Neural cell (in vitro differentiated cells): ENCODE measurements at regions not wholly inside any gene's neighbourhood (a gene's known extent, or its start where the extent isn't known, plus 50 kb on each side); places are given as distances from the start of the nearest gene placed in this dataset.

ENCODE experiments used
- H2AFZ ChIP-seq: fragments of 200-600, 300-800 bp; sonication (generic), shearing (Covaris generic); 2 replicates; pipeline ENCODE4 v1.6.0; 2014; ENCODE audit warnings: low read depth, mild to moderate bottlenecking, antibody characterized with exemption, low read length, moderate library complexity
- H3F3A ChIP-seq: fragments of 200-600 bp; shearing (Covaris generic); 2 replicates; pipeline ENCODE4 v1.6.1; 2016; ENCODE audit warnings: mild to moderate bottlenecking, moderate library complexity, mixed read lengths, antibody characterized with exemption, low read length; ENCODE audit not compliant: insufficient read depth, poor library complexity, severe bottlenecking
- H3K27ac ChIP-seq: fragments of 200-600, 300-800 bp; sonication (generic), shearing (Covaris generic); 2 replicates; pipeline ENCODE4 v1.5.1; 2014; ENCODE audit warnings: mild to moderate bottlenecking, low read length, moderate library complexity
- H3K27me3 ChIP-seq: fragments of 300-800, 200-600 bp; sonication (generic), shearing (Covaris generic); 2 replicates; pipeline ENCODE4 v1.6.0; 2014; ENCODE audit warnings: mild to moderate bottlenecking, low read depth, low read length, moderate library complexity; ENCODE audit not compliant: insufficient read depth
- H3K36me3 ChIP-seq: fragments of 300-800, 200-600 bp; sonication (generic), shearing (Covaris generic); 2 replicates; pipeline ENCODE4 v1.5.1; 2014; ENCODE audit warnings: mild to moderate bottlenecking, antibody characterized with exemption, low read length, moderate library complexity; ENCODE audit not compliant: insufficient read depth
- H3K4me2 ChIP-seq: fragments of 300-800, 200-600 bp; sonication (generic), shearing (Covaris generic); 2 replicates; pipeline ENCODE4 v1.6.0; 2014; ENCODE audit warnings: mild to moderate bottlenecking, low read length
- H3K4me3 ChIP-seq: fragments of 300-800, 200-600 bp; sonication (generic), shearing (Covaris generic); 2 replicates; pipeline ENCODE4 v1.5.1; 2014; ENCODE audit warnings: mild to moderate bottlenecking, low read length, moderate library complexity
- H3K79me2 ChIP-seq: fragments of 200-600 bp; shearing (Covaris generic); replicated peaks from 2 replicates; pipeline ENCODE4 v1.6.0; 2014; ENCODE audit warnings: mild to moderate bottlenecking, low read length, moderate library complexity; ENCODE audit not compliant: insufficient read depth
- H3K9ac ChIP-seq: fragments of 300-800, 200-600 bp; sonication (generic), shearing (Covaris generic); 2 replicates; pipeline ENCODE4 v1.6.1; 2016; ENCODE audit warnings: mild to moderate bottlenecking, low read length, mixed read lengths
- H3K9me2 ChIP-seq: fragments of 200-600 bp; shearing (Covaris generic); 2 replicates; pipeline ENCODE4 v1.6.1; 2016; ENCODE audit warnings: mild to moderate bottlenecking, low read length, mixed read lengths; ENCODE audit not compliant: insufficient read depth
- H3K9me3 ChIP-seq: fragments of 200-600, 300-800 bp; sonication (generic), shearing (Covaris generic); 2 replicates; pipeline ENCODE4 v1.6.1; 2016; ENCODE audit warnings: mild to moderate bottlenecking, mixed run types, low read length, moderate library complexity, mixed read lengths
- H4K20me1 ChIP-seq: fragments of 200-600 bp; shearing (Covaris generic); 2 replicates; pipeline ENCODE4 v1.6.1; 2016; ENCODE audit warnings: mild to moderate bottlenecking, mixed run types; ENCODE audit not compliant: insufficient read depth
- EP300 ChIP-seq: fragments of 450-650 bp; conservative IDR thresholded peaks from 2 replicates; pipeline ENCODE4 v1.6.1; 2014; ENCODE audit warnings: antibody characterized with exemption, mild to moderate bottlenecking, moderate library complexity; ENCODE audit not compliant: poor library complexity, severe bottlenecking
- EZH2 ChIP-seq: fragments of 200-600, 300-800 bp; shearing (Covaris generic), sonication (generic); IDR thresholded peaks from 2 replicates; pipeline ENCODE4 v1.6.1; 2014; ENCODE audit warnings: antibody characterized with exemption, low read length, borderline replicate concordance, mild to moderate bottlenecking; ENCODE audit not compliant: insufficient read depth, poor library complexity, severe bottlenecking
- MXI1 ChIP-seq: fragments of 450-650 bp; conservative IDR thresholded peaks from 2 replicates; pipeline ENCODE4 v1.6.1; 2014; ENCODE audit warnings: antibody characterized with exemption, mild to moderate bottlenecking; ENCODE audit not compliant: poor library complexity, severe bottlenecking
- POLR2AphosphoS5 ChIP-seq: IDR thresholded peaks from 2 replicates; pipeline ENCODE4 v1.6.1; 2012
- RAD21 ChIP-seq: fragments of 450-650 bp; conservative IDR thresholded peaks from 2 replicates; pipeline ENCODE4 v1.6.1; 2014; ENCODE audit warnings: antibody characterized with exemption, mild to moderate bottlenecking, moderate library complexity
- SMC3 ChIP-seq: fragments of 450-650 bp; conservative IDR thresholded peaks from 2 replicates; pipeline ENCODE4 v1.6.1; 2014; ENCODE audit warnings: antibody characterized with exemption, mild to moderate bottlenecking, moderate library complexity; ENCODE audit not compliant: poor library complexity
- TAF1 ChIP-seq: IDR thresholded peaks from 2 replicates; pipeline ENCODE4 v1.6.1; 2012; ENCODE audit warnings: low read depth
- TF ChIP-seq, protein P1 (sequence below): IDR thresholded peaks from 2 replicates; pipeline ENCODE4 v1.6.1; 2012; ENCODE audit warnings: borderline replicate concordance
- TF ChIP-seq, protein P2 (sequence below): fragments of 450-650 bp; IDR thresholded peaks from 2 replicates; pipeline ENCODE4 v1.5.1; 2014; ENCODE audit warnings: antibody characterized with exemption, mild to moderate bottlenecking, moderate library complexity; ENCODE audit not compliant: poor library complexity, severe bottlenecking

GRCh38 chr21:39079617-39080016 lies 103.6 kb downstream of the PSMG1 start:
- Histone ChIP-seq H3K4me3 (no peak overlapping the region), H3K27me3 (no peaks in the 10 kb centered on the region), H3F3A (no peaks in the 10 kb centered on the region), H3K27ac (no peak overlapping the region), H2AFZ (no peak overlapping the region), H3K4me2 (no peak overlapping the region), H3K9me2 (no peaks in the 10 kb centered on the region), H4K20me1 (no peaks in the 10 kb centered on the region), H3K9me3 (no peaks in the 10 kb centered on the region), H3K79me2 (no peaks in the 10 kb centered on the region), H3K36me3 (no peaks in the 10 kb centered on the region), H3K9ac (no peak overlapping the region)
- TF ChIP-seq SMC3 (no peak), RAD21 (no peak), EP300 (no peak), MXI1 (no peak), POLR2AphosphoS5 (no peak)
- TF ChIP-seq, protein P1, sequence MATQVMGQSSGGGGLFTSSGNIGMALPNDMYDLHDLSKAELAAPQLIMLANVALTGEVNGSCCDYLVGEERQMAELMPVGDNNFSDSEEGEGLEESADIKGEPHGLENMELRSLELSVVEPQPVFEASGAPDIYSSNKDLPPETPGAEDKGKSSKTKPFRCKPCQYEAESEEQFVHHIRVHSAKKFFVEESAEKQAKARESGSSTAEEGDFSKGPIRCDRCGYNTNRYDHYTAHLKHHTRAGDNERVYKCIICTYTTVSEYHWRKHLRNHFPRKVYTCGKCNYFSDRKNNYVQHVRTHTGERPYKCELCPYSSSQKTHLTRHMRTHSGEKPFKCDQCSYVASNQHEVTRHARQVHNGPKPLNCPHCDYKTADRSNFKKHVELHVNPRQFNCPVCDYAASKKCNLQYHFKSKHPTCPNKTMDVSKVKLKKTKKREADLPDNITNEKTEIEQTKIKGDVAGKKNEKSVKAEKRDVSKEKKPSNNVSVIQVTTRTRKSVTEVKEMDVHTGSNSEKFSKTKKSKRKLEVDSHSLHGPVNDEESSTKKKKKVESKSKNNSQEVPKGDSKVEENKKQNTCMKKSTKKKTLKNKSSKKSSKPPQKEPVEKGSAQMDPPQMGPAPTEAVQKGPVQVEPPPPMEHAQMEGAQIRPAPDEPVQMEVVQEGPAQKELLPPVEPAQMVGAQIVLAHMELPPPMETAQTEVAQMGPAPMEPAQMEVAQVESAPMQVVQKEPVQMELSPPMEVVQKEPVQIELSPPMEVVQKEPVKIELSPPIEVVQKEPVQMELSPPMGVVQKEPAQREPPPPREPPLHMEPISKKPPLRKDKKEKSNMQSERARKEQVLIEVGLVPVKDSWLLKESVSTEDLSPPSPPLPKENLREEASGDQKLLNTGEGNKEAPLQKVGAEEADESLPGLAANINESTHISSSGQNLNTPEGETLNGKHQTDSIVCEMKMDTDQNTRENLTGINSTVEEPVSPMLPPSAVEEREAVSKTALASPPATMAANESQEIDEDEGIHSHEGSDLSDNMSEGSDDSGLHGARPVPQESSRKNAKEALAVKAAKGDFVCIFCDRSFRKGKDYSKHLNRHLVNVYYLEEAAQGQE: no peak
- TF ChIP-seq, protein P2, sequence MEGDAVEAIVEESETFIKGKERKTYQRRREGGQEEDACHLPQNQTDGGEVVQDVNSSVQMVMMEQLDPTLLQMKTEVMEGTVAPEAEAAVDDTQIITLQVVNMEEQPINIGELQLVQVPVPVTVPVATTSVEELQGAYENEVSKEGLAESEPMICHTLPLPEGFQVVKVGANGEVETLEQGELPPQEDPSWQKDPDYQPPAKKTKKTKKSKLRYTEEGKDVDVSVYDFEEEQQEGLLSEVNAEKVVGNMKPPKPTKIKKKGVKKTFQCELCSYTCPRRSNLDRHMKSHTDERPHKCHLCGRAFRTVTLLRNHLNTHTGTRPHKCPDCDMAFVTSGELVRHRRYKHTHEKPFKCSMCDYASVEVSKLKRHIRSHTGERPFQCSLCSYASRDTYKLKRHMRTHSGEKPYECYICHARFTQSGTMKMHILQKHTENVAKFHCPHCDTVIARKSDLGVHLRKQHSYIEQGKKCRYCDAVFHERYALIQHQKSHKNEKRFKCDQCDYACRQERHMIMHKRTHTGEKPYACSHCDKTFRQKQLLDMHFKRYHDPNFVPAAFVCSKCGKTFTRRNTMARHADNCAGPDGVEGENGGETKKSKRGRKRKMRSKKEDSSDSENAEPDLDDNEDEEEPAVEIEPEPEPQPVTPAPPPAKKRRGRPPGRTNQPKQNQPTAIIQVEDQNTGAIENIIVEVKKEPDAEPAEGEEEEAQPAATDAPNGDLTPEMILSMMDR: no peak

DNA sequence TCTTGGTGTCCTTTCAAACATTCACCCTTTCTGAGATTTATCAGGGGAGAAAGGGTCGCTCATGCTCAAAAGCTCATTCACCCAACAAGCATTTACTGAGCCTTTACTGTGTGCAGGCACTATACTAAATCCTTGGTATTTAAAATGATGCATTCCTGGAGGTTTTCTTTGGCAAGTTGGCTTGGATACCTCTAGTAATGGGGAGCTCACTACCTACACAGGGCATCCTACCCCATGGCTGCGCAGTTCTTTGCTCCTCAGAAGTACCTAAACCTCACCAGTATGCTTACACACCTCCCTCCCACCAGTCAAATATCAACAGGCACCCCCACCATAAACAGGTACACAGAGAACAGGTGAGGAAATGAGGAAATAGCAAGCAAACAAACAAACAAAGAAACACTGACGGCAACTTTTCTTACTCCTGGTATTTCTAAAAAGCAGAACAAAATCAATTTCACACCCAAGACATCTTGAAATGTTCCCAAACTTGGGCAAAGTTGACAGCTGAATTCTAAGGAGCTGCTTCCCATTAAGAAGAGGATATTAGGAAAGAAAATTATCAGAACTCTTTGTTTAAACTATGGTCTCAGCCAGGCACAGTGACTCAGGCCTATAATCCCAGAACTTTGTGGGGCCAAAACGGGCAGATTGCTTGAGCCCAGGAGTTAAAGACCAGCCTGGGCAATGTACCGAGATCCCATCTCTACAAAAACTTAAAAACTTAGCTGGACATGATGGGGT lies 104.8 kb downstream of the PSMG1 start:
- TF ChIP-seq SMC3: no peak
- TF ChIP-seq POLR2AphosphoS5: no peak
- TF ChIP-seq, protein P1: no peak
- TF ChIP-seq EZH2: no peak
- TF ChIP-seq MXI1: no peak
- no peak for TF ChIP-seq EP300
- no peak for TF ChIP-seq TAF1
- no peak for TF ChIP-seq RAD21
- TF ChIP-seq, protein P2: no peak
- H3F3A ChIP-seq: no peaks in the 10 kb centered on the region
- H3K4me2 ChIP-seq: no peak overlapping the region
- no peaks in the 10 kb centered on the region for H3K27me3 ChIP-seq
- H3K9ac ChIP-seq: no peak overlapping the region
- H3K79me2 ChIP-seq: no peaks in the 10 kb centered on the region
- H3K27ac ChIP-seq: no peak overlapping the region
- no peaks in the 10 kb centered on the region for H3K36me3 ChIP-seq
- no peak overlapping the region for H3K4me3 ChIP-seq
- no peaks in the 10 kb centered on the region for H3K9me3 ChIP-seq
- H2AFZ ChIP-seq: no peak overlapping the region
- no peaks in the 10 kb centered on the region for H3K9me2 ChIP-seq
- no peaks in the 10 kb centered on the region for H4K20me1 ChIP-seq
